ENCODE measurements at regions not wholly inside any gene's neighbourhood (a gene's known extent, or its start where the extent isn't known, plus 50 kb on each side); places are given as distances from the start of the nearest gene placed in this dataset.
"Not testable (repeated sequence)": the region's sequence is repeated elsewhere in the genome, so short reads cannot be mapped to it uniquely, and the experiment has no call there.

- no peak for DNase-seq (ENCODE audit: low spot score)
These were observed 108.5 kb downstream of the KCNK1 start for GRCh38 chr1:233722212-233722979.

- no peak for DNase-seq (ENCODE audit: low spot score)
These were observed 109.5 kb downstream of the KCNK1 start for GRCh38 chr1:233723387-233723786.

GRCh38 chr1:233724131-233724631 lies 110.3 kb downstream of the KCNK1 start:
- not testable (repeated sequence) for DNase-seq (ENCODE audit: low spot score)

- no peak for DNase-seq (ENCODE audit: low spot score)
These were observed 111.5 kb downstream of the KCNK1 start for GRCh38 chr1:233725423-233725822.

- no peak for DNase-seq (ENCODE audit: low spot score)
These were observed 114.8 kb downstream of the KCNK1 start for GRCh38 chr1:233728721-233729120.

GRCh38 chr1:233730380-233730779 lies 116.5 kb downstream of the KCNK1 start:
- no peak for DNase-seq (ENCODE audit: low spot score)

- DNase-seq (ENCODE audit: low spot score) = no peak
These were observed 116.9 kb downstream of the KCNK1 start for GRCh38 chr1:233730809-233731208.

GRCh38 chr1:233732206-233732605 lies 118.3 kb downstream of the KCNK1 start:
- no peak for DNase-seq (ENCODE audit: low spot score)

- no peak for DNase-seq (ENCODE audit: low spot score)
These were observed 120.5 kb downstream of the KCNK1 start for GRCh38 chr1:233734456-233734855.

GRCh38 chr1:233735331-233735730 lies 121.4 kb downstream of the KCNK1 start:
- DNase-seq (ENCODE audit: low spot score) = no peak

- no peak for DNase-seq (ENCODE audit: low spot score)
These were observed 121.9 kb downstream of the KCNK1 start for GRCh38 chr1:233735847-233736246.

GRCh38 chr1:233737341-233737740 lies 123.4 kb downstream of the KCNK1 start:
- DNase-seq (ENCODE audit: low spot score) = no peak

GRCh38 chr1:233738396-233738795 lies 124.5 kb downstream of the KCNK1 start:
- DNase-seq (ENCODE audit: low spot score) = no peak

- DNase-seq (ENCODE audit: low spot score) = no peak
These were observed 124.9 kb downstream of the KCNK1 start for GRCh38 chr1:233738850-233739249.

GRCh38 chr1:233744779-233745513 lies 131.0 kb downstream of the KCNK1 start:
- DNase-seq (ENCODE audit: low spot score) = no peak

GRCh38 chr1:233750139-233750538 lies 136.2 kb downstream of the KCNK1 start:
- DNase-seq (ENCODE audit: low spot score) = no peak

- no peak for DNase-seq (ENCODE audit: low spot score)
These were observed 144.8 kb upstream of the SLC35F3 start for GRCh38 chr1:233759665-233760064.

GRCh38 chr1:233764304-233764703 lies 140.2 kb upstream of the SLC35F3 start:
- DNase-seq (ENCODE audit: low spot score) = not testable (repeated sequence)

- DNase-seq (ENCODE audit: low spot score) = no peak
These were observed 126.9 kb upstream of the SLC35F3 start for GRCh38 chr1:233777566-233777965.

GRCh38 chr1:233780049-233780448 lies 124.4 kb upstream of the SLC35F3 start:
- no peak for DNase-seq (ENCODE audit: low spot score)

- no peak for DNase-seq (ENCODE audit: low spot score)
These were observed 121.4 kb upstream of the SLC35F3 start for GRCh38 chr1:233782937-233783586.

GRCh38 chr1:233787599-233787998 lies 116.9 kb upstream of the SLC35F3 start:
- no peak for DNase-seq (ENCODE audit: low spot score)

GRCh38 chr1:233788687-233789086 lies 115.8 kb upstream of the SLC35F3 start:
- DNase-seq (ENCODE audit: low spot score) = no peak

Data from CD4-positive, alpha-beta T cell treated with Interleukin-2 at 100 ng/mL for 4 hours (primary cell).